ENCODE measurements at regions not wholly inside any gene's neighbourhood (a gene's known extent, or its start where the extent isn't known, plus 50 kb on each side); places are given as distances from the start of the nearest gene placed in this dataset.

- no peak overlapping the region for H3K4me3 ChIP-seq (ENCODE audit: low read length)
- no peak for DNase-seq (ENCODE audit: low read depth)
- TF ChIP-seq CTCF (conservative IDR thresholded peaks at IDR 0.05; ENCODE audit: low read length), result no peak
Measured at GRCh38 chr4:108484187-108484586, 136.2 kb upstream of the RPL34 start.

- DNase-seq (ENCODE audit: low read depth), result no peak
- no peak overlapping the region for H3K4me3 ChIP-seq (ENCODE audit: low read length)
Measured at GRCh38 chr4:108483650-108484049, 136.7 kb upstream of the RPL34 start.

GRCh38 chr4:108483079-108483478 lies 137.3 kb upstream of the RPL34 start:
- no peak overlapping the region for H3K4me3 ChIP-seq (ENCODE audit: low read length)
- TF ChIP-seq CTCF (conservative IDR thresholded peaks at IDR 0.05; ENCODE audit: low read length), result no peak
- no peak for DNase-seq (ENCODE audit: low read depth)

More at GRCh38 chr4:108483650-108484049, 136.7 kb upstream of the RPL34 start:
- TF ChIP-seq CTCF (conservative IDR thresholded peaks at IDR 0.05; ENCODE audit: low read length), result no peak

GRCh38 chr4:108480881-108481280 lies 139.5 kb upstream of the RPL34 start:
- no peak for TF ChIP-seq CTCF (conservative IDR thresholded peaks at IDR 0.05; ENCODE audit: low read length)
- DNase-seq (ENCODE audit: low read depth), result no peak
- H3K4me3 ChIP-seq (ENCODE audit: low read length), result no peak overlapping the region

- no peak overlapping the region for H3K4me3 ChIP-seq (ENCODE audit: low read length)
- no peak for TF ChIP-seq CTCF (conservative IDR thresholded peaks at IDR 0.05; ENCODE audit: low read length)
- DNase-seq (ENCODE audit: low read depth), result no peak
Measured at GRCh38 chr4:108477527-108478108, 142.8 kb upstream of the RPL34 start.

GRCh38 chr4:108473163-108473720 lies 147.1 kb upstream of the RPL34 start:
- DNase-seq (ENCODE audit: low read depth), result no peak
- no peak for TF ChIP-seq CTCF (conservative IDR thresholded peaks at IDR 0.05; ENCODE audit: low read length)

More at GRCh38 chr4:108473163-108473720, 147.1 kb upstream of the RPL34 start:
- no peak overlapping the region for H3K4me3 ChIP-seq (ENCODE audit: low read length)

All from AG10803 (cell line).